Fibroblast of lung (primary cell): ENCODE measurements at regions not wholly inside any gene's neighbourhood (a gene's known extent, or its start where the extent isn't known, plus 50 kb on each side); places are given as distances from the start of the nearest gene placed in this dataset.

Experiments used
- EZH2 ChIP-seq: IDR thresholded peaks from 2 replicates; pipeline ENCODE4 v1.5.1; 2012; ENCODE audit warnings: low read length, control low read depth, mild to moderate bottlenecking; ENCODE audit errors: missing control alignments
- TF ChIP-seq, protein P1 (sequence below), 2 donors: IDR thresholded peaks in 1 of 2; conservative IDR thresholded peaks in 1 of 2; 1 replicate in 1 of 2; 2 replicates in 1 of 2; pipeline ENCODE4 v1.5.1; 2011 to 2012; ENCODE audit warnings: low read length in 2 of 2, control low read depth in 1 of 2, inconsistent platforms in 1 of 2, low read depth in 1 of 2, mild to moderate bottlenecking in 1 of 2

DNA sequence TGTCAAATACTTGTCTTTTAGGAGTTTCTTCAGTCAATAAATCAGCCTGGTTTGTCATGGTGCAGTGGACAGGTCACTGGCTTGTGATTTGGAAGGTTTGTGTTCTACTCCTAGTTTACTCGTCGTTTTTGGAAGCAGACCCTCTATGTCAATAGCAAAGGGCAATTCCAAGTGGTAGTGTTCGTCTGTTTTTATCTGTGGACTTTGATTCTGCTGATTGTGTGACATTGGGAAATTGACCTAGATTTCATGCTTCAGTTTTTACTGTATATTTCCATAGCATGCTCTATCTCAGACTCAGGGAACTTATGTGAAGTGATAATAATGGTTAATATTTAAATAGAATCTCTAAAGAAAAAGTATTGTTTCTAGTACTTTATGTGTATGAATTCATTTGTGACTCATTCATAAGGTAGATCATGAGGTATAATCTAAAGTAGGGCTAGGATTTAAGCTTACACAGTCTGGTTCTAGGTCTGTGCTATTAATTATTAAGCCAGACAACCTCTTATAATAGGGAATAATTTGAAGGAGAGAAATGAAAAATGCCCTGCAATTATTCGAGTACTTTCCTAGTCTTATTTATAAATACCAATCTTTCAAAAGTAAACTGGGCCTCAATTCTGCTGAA is 198.1 kb downstream of the REEP3 start:
- TF ChIP-seq EZH2: no peak
- TF ChIP-seq, protein P1, sequence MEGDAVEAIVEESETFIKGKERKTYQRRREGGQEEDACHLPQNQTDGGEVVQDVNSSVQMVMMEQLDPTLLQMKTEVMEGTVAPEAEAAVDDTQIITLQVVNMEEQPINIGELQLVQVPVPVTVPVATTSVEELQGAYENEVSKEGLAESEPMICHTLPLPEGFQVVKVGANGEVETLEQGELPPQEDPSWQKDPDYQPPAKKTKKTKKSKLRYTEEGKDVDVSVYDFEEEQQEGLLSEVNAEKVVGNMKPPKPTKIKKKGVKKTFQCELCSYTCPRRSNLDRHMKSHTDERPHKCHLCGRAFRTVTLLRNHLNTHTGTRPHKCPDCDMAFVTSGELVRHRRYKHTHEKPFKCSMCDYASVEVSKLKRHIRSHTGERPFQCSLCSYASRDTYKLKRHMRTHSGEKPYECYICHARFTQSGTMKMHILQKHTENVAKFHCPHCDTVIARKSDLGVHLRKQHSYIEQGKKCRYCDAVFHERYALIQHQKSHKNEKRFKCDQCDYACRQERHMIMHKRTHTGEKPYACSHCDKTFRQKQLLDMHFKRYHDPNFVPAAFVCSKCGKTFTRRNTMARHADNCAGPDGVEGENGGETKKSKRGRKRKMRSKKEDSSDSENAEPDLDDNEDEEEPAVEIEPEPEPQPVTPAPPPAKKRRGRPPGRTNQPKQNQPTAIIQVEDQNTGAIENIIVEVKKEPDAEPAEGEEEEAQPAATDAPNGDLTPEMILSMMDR (conservative IDR thresholded peaks at IDR 0.05 in 1 of 2, IDR thresholded peaks at IDR 0.05 in 1 of 2; ENCODE audit: low read depth in 1 of 2, low read length in 2 of 2): no peak
